ENCODE measurements at regions not wholly inside any gene's neighbourhood (a gene's known extent, or its start where the extent isn't known, plus 50 kb on each side); places are given as distances from the start of the nearest gene placed in this dataset.

DNA sequence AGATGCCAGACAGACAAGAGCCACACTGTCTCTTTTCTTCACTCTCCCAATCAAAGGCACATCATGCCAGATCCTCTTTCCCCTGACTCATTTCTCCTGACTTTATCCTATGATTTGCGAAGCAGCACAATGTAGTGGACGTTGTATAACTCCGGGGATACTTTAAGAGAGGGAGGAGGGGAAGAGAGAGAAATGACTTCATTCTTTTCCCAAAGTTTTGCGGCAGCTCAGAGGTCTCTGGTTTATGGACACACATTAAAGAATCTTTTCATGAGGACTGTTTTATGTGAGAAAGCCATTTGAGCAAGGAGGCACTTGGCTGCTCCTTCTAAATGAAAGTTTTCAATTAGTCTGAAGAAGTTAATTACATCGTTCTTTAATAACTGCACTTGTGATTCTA, 75.1 kb upstream of the MC3R start:
- intact Hi-C loops (cut with DNase I) = no loop called here
- Histone ChIP-seq H3K27ac (no peak overlapping the region), H3K4me1 (replicated peaks in 1 of 2) (no peaks in the 10 kb centered on the region), H3K36me3 (replicated peaks in 1 of 2) (no peaks in the 10 kb centered on the region), H3K9me3 (replicated peaks in 1 of 3) (no peaks in the 10 kb centered on the region), H3K4me3 (no peak overlapping the region), H3K27me3 (no peaks in the 10 kb centered on the region)
- TF ChIP-seq POLR2A (IDR thresholded peaks at IDR 0.05) (no peak), CTCF (IDR thresholded peaks at IDR 0.05) (no peak)
- DNase-seq = no peak
- WGBS, 4 donors = 59 to 83% (median 73%) methylated on average over 5 of the region's 5 CpGs

DNA sequence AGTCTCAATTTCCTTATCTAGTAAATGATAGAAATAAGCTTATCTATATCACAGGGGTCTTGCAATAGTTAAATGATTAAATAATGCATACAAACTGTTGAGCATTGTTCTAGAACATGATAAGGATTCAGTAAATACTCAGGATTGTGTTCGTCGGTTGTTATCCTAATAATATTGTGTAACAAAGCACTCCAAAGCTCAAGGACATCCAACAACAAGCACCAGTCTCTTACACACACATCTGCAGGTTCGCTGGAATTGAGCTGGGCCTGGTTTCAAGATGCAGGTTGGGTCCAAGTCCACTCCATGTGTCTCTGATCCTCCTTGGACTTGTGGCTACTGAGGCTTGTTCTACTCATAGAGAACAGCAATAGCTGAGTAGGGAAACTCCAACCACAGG, 74.1 kb upstream of the MC3R start:
- intact Hi-C loops (cut with DNase I) = no loop called here
- Histone ChIP-seq H3K27ac (no peak overlapping the region), H3K36me3 (replicated peaks in 1 of 2) (no peaks in the 10 kb centered on the region), H3K4me3 (no peak overlapping the region), H3K9me3 (replicated peaks in 1 of 3) (no peaks in the 10 kb centered on the region), H3K27me3 (no peaks in the 10 kb centered on the region), H3K4me1 (replicated peaks in 1 of 2) (no peaks in the 10 kb centered on the region)
- 57 to 72% (median 68%) methylated on average over 3 of the region's 3 CpGs for WGBS, 4 donors
- DNase-seq = no peak
- TF ChIP-seq CTCF (IDR thresholded peaks at IDR 0.05) = no peak
- no peak for TF ChIP-seq POLR2A (IDR thresholded peaks at IDR 0.05)

DNA sequence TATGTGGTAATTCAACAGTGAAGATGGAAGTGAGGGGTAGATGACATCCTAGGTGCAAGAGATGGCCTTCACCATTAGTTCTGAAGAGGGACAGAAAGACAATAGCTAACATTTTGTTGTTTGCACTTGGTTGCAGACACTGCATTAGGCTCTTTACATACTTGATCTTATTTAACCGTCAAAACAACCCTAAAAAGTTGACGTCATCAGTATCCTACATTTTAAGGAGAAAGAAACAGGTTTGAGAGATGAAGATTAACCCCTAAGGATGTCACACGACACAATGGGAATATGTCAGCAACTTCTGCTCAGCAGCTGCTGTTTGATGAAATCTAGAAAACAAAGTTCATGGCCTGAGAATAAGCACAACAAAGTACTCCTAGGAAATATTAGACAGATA, 72.6 kb upstream of the MC3R start:
- H3K36me3 ChIP-seq (replicated peaks in 1 of 2) = no peaks in the 10 kb centered on the region
- H3K4me3 ChIP-seq = no peak overlapping the region
- intact Hi-C loops (cut with DNase I) = no loop called here
- 70 to 81% (median 78%) methylated on average over 3 of the region's 3 CpGs for WGBS, 4 donors
- no peaks in the 10 kb centered on the region for H3K4me1 ChIP-seq (replicated peaks in 1 of 2)
- no peaks in the 10 kb centered on the region for H3K9me3 ChIP-seq (replicated peaks in 1 of 3)
- TF ChIP-seq POLR2A (IDR thresholded peaks at IDR 0.05) (no peak), CTCF (IDR thresholded peaks at IDR 0.05) (no peak)
- H3K27me3 ChIP-seq = no peaks in the 10 kb centered on the region
- DNase-seq = no peak
- H3K27ac ChIP-seq = no peak overlapping the region

- Histone ChIP-seq H3K36me3 (replicated peaks in 1 of 2) (no peaks in the 10 kb centered on the region), H3K9me3 (replicated peaks in 1 of 3) (no peaks in the 10 kb centered on the region), H3K4me3 (no peak overlapping the region), H3K4me1 (replicated peaks in 1 of 2) (no peaks in the 10 kb centered on the region), H3K27ac (no peak overlapping the region), H3K27me3 (no peaks in the 10 kb centered on the region)
- no peak for DNase-seq
- intact Hi-C loops (cut with DNase I) = no loop called here
- 59 to 73% (median 62%) methylated on average over 6 of the region's 6 CpGs for WGBS, 4 donors
- TF ChIP-seq CTCF (IDR thresholded peaks at IDR 0.05) = no peak
- TF ChIP-seq POLR2A (IDR thresholded peaks at IDR 0.05) = no peak
Observed at GRCh38 chr20:56178219-56178618, 70.3 kb upstream of the MC3R start.

Measured in adrenal gland (tissue), 9 donors.